ENCODE measurements at regions not wholly inside any gene's neighbourhood (a gene's known extent, or its start where the extent isn't known, plus 50 kb on each side); places are given as distances from the start of the nearest gene placed in this dataset.
"Not testable (repeated sequence)": the region's sequence is repeated elsewhere in the genome, so short reads cannot be mapped to it uniquely, and the experiment has no call there.

GRCh38 chr6:2351090-2351489 lies 105.7 kb upstream of the GMDS start:
- intact Hi-C loops (cut with micrococcal nuclease) = loop anchor here (5.0 kb wide), 1 partner anchor 459 kb away; no protein-coding TSS in a partner anchor
- Mint-ChIP-seq H3K4me1 (ENCODE audit: low read depth) (no peaks in the 10 kb centered on the region), H3K9me3 (no peaks in the 10 kb centered on the region), H3K27ac (no peak overlapping the region), H3K36me3 (ENCODE audit: low read depth) (no peaks in the 10 kb centered on the region), H3K27me3 (ENCODE audit: insufficient read depth) (peaks cover 2% of the 10 kb centered on the region), H3K4me3 (no peak overlapping the region)
- DNase-seq (ENCODE audit: low spot score) = no peak

DNA sequence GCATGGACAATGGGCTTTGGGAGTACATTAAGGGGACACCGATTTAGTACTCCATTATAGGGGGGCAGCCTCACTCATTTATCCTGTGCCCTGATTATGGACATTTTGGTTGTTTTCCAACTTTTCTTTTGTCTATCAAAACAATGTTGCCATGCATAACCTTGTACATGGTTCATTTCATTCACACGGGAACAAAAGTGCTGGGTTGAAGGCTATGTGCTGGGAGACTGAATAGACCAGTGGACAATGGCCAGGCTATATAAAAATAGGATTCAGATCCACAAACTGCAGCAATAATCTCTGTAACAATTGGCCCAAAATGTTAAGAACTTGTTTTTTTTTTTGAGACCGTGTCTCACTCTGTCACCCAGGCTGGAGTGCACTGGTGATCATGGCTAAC lies 100.7 kb upstream of the GMDS start:
- Mint-ChIP-seq H3K4me3 (no peak overlapping the region), H3K27ac (no peak overlapping the region), H3K4me1 (ENCODE audit: low read depth) (no peaks in the 10 kb centered on the region), H3K9me3 (peaks cover 3% of the 10 kb centered on the region), H3K36me3 (ENCODE audit: low read depth) (no peaks in the 10 kb centered on the region), H3K27me3 (ENCODE audit: insufficient read depth) (no peaks in the 10 kb centered on the region)
- no peak for DNase-seq (ENCODE audit: low spot score)
- intact Hi-C loops (cut with micrococcal nuclease) = no loop called here

GRCh38 chr6:2344319-2344905 lies 99.0 kb upstream of the GMDS start:
- Mint-ChIP-seq H3K27me3 (ENCODE audit: insufficient read depth) (peaks cover 2% of the 10 kb centered on the region), H3K4me3 (no peak overlapping the region), H3K36me3 (ENCODE audit: low read depth) (no peaks in the 10 kb centered on the region)

DNA sequence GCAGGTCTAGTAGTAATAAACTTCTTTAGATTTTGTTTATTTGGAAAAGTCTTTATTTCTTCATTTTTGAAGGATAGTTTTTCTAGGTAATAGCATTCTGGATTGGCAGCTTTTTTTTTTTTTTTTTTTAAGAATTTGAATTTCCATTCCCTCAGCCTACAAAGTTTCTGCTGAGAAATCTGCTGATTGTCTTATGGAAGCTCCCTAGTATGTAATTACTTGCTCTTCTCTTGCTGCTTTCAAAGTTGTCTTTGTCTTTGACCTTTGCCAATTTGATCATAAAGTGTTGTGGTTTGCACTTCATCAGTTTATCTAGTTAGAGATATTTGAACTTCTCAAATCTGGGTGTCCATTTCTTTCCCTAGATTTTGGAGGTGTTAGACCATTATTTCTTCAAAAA lies 82.2 kb upstream of the GMDS start:
- no peak overlapping the region for H3K4me3 Mint-ChIP-seq
- peaks cover 2% of the 10 kb centered on the region for H3K36me3 Mint-ChIP-seq (ENCODE audit: low read depth)
- peaks cover 2% of the 10 kb centered on the region for H3K27me3 Mint-ChIP-seq (ENCODE audit: insufficient read depth)
- no peak for DNase-seq (ENCODE audit: low spot score)
- intact Hi-C loops (cut with micrococcal nuclease) = no loop called here
- no peaks in the 10 kb centered on the region for H3K4me1 Mint-ChIP-seq (ENCODE audit: low read depth)
- peaks cover 57% of the 10 kb centered on the region for H3K9me3 Mint-ChIP-seq
- H3K27ac Mint-ChIP-seq = no peak overlapping the region

More at GRCh38 chr6:2344319-2344905, 99.0 kb upstream of the GMDS start:
- intact Hi-C loops (cut with micrococcal nuclease) = no loop called here
- H3K4me1 Mint-ChIP-seq (ENCODE audit: low read depth) = no peaks in the 10 kb centered on the region
- H3K27ac Mint-ChIP-seq = no peak overlapping the region
- H3K9me3 Mint-ChIP-seq = peaks cover 17% of the 10 kb centered on the region
- DNase-seq (ENCODE audit: low spot score) = no peak

GRCh38 chr6:2324166-2324953 lies 79.0 kb upstream of the GMDS start:
- no peak for DNase-seq (ENCODE audit: low spot score)
- Mint-ChIP-seq H3K9me3 (peaks cover 43% of the 10 kb centered on the region), H3K27me3 (ENCODE audit: insufficient read depth) (peaks cover 2% of the 10 kb centered on the region), H3K36me3 (ENCODE audit: low read depth) (peaks cover 2% of the 10 kb centered on the region), H3K27ac (no peak overlapping the region), H3K4me3 (no peak overlapping the region), H3K4me1 (ENCODE audit: low read depth) (no peaks in the 10 kb centered on the region)
- intact Hi-C loops (cut with micrococcal nuclease) = no loop called here

GRCh38 chr6:2317498-2317897 lies 72.1 kb upstream of the GMDS start:
- H3K4me3 Mint-ChIP-seq; DNase-seq (ENCODE audit: low spot score); H3K27me3 Mint-ChIP-seq (ENCODE audit: insufficient read depth); intact Hi-C loops (cut with micrococcal nuclease); H3K27ac Mint-ChIP-seq; H3K4me1 Mint-ChIP-seq (ENCODE audit: low read depth); H3K36me3 Mint-ChIP-seq (ENCODE audit: low read depth); H3K9me3 Mint-ChIP-seq: not testable (repeated sequence)

GRCh38 chr6:2314641-2315040 lies 69.2 kb upstream of the GMDS start:
- no peaks in the 10 kb centered on the region for H3K27me3 Mint-ChIP-seq (ENCODE audit: insufficient read depth)
- peaks cover 1% of the 10 kb centered on the region for H3K36me3 Mint-ChIP-seq (ENCODE audit: low read depth)
- H3K4me3 Mint-ChIP-seq = no peak overlapping the region
- no peak for DNase-seq (ENCODE audit: low spot score)
- H3K9me3 Mint-ChIP-seq = peaks cover 6% of the 10 kb centered on the region
- intact Hi-C loops (cut with micrococcal nuclease) = no loop called here
- no peaks in the 10 kb centered on the region for H3K4me1 Mint-ChIP-seq (ENCODE audit: low read depth)
- no peak overlapping the region for H3K27ac Mint-ChIP-seq

- Mint-ChIP-seq H3K4me3 (no peak overlapping the region), H3K36me3 (ENCODE audit: low read depth) (no peaks in the 10 kb centered on the region), H3K4me1 (ENCODE audit: low read depth) (no peaks in the 10 kb centered on the region), H3K27ac (no peak overlapping the region), H3K9me3 (no peaks in the 10 kb centered on the region), H3K27me3 (ENCODE audit: insufficient read depth) (no peaks in the 10 kb centered on the region)
- intact Hi-C loops (cut with micrococcal nuclease) = no loop called here
- no peak for DNase-seq (ENCODE audit: low spot score)
These were observed 64.6 kb upstream of the GMDS start for GRCh38 chr6:2310042-2310441.

- Mint-ChIP-seq H3K4me1 (ENCODE audit: low read depth) (no peaks in the 10 kb centered on the region), H3K9me3 (no peaks in the 10 kb centered on the region)
These were observed 63.7 kb upstream of the GMDS start for GRCh38 chr6:2309122-2309521.

GRCh38 chr6:2307799-2308198 lies 62.4 kb upstream of the GMDS start:
- no peaks in the 10 kb centered on the region for H3K27me3 Mint-ChIP-seq (ENCODE audit: insufficient read depth)
- H3K4me3 Mint-ChIP-seq = no peak overlapping the region
- H3K4me1 Mint-ChIP-seq (ENCODE audit: low read depth) = no peaks in the 10 kb centered on the region
- H3K27ac Mint-ChIP-seq = no peak overlapping the region
- no peaks in the 10 kb centered on the region for H3K36me3 Mint-ChIP-seq (ENCODE audit: low read depth)
- DNase-seq (ENCODE audit: low spot score) = no peak
- H3K9me3 Mint-ChIP-seq = no peaks in the 10 kb centered on the region
- intact Hi-C loops (cut with micrococcal nuclease) = no loop called here

More at GRCh38 chr6:2309122-2309521, 63.7 kb upstream of the GMDS start:
- intact Hi-C loops (cut with micrococcal nuclease) = no loop called here
- no peak for DNase-seq (ENCODE audit: low spot score)
- no peaks in the 10 kb centered on the region for H3K36me3 Mint-ChIP-seq (ENCODE audit: low read depth)
- H3K4me3 Mint-ChIP-seq = no peak overlapping the region
- no peaks in the 10 kb centered on the region for H3K27me3 Mint-ChIP-seq (ENCODE audit: insufficient read depth)
- H3K27ac Mint-ChIP-seq = no peak overlapping the region

DNA sequence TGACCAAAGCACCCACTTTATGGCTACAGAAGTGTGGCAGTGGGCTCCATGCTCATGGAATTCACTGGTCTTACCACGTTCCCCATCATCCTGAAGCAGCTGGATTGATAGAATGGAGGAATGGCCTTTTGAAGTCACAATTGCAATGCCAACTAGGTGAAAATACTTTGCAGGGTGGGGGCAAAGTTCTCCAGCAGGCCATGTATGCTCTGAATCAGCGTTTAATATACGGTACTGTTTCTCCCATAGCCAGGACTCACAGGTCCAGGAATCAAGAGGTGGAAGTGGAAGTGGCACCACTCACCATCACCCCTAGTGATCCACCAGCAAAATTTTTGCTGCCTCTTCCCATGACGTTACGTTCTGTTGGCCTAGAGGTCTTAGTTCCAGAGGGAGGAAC lies 60.5 kb upstream of the GMDS start:
- Mint-ChIP-seq H3K36me3 (ENCODE audit: low read depth) (no peaks in the 10 kb centered on the region), H3K9me3 (peaks cover 5% of the 10 kb centered on the region), H3K4me1 (ENCODE audit: low read depth) (no peaks in the 10 kb centered on the region), H3K27me3 (ENCODE audit: insufficient read depth) (no peaks in the 10 kb centered on the region), H3K27ac (no peak overlapping the region), H3K4me3 (no peak overlapping the region)
- no peak for DNase-seq (ENCODE audit: low spot score)
- intact Hi-C loops (cut with micrococcal nuclease) = no loop called here

DNA sequence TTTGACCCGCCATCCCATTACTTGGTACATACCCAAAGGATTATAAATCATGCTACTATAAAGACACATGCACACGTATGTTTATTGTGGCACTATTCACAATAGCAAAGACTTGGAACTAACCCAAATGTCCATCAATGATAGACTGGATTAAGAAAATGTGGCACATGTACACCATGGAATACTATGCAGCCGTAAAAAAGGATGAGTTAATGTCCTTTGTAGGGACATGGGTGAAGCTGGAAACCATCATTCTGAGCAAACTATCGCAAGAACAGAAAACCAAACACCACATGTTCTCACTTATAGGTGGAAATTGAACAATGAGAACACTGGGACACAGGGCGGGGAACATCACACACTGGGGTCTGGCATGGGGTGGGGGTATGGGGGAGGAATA lies 57.1 kb upstream of the GMDS start:
- intact Hi-C loops (cut with micrococcal nuclease); H3K36me3 Mint-ChIP-seq (ENCODE audit: low read depth); H3K27ac Mint-ChIP-seq; H3K27me3 Mint-ChIP-seq (ENCODE audit: insufficient read depth); DNase-seq (ENCODE audit: low spot score); H3K4me3 Mint-ChIP-seq; H3K4me1 Mint-ChIP-seq (ENCODE audit: low read depth): not testable (repeated sequence)
- H3K9me3 Mint-ChIP-seq = peaks cover 27% of the 10 kb centered on the region

GRCh38 chr6:2296781-2297180 lies 51.4 kb upstream of the GMDS start:
- no peak overlapping the region for H3K4me3 Mint-ChIP-seq
- H3K9me3 Mint-ChIP-seq = peaks cover 50% of the 10 kb centered on the region
- no peaks in the 10 kb centered on the region for H3K4me1 Mint-ChIP-seq (ENCODE audit: low read depth)
- H3K27me3 Mint-ChIP-seq (ENCODE audit: insufficient read depth) = peaks cover 2% of the 10 kb centered on the region
- H3K36me3 Mint-ChIP-seq (ENCODE audit: low read depth) = peaks cover 6% of the 10 kb centered on the region
- intact Hi-C loops (cut with micrococcal nuclease) = no loop called here
- DNase-seq (ENCODE audit: low spot score) = no peak
- no peak overlapping the region for H3K27ac Mint-ChIP-seq

All from activated T-helper 1 cell treated with anti-CD3 and anti-CD28 coated beads, Interleukin-12 subunit alpha, Interleukin-12 subunit beta, Interleukin-2, Interleukin-4 antibody, amounts not matched to agents 30 ng/mL and 10 ng/mL and 1 ng/mL, durations not matched to agents 14 hours and 24 hours and 36 hours (primary cell).